Bronchial epithelial cell (primary cell): ENCODE measurements at regions not wholly inside any gene's neighbourhood (a gene's known extent, or its start where the extent isn't known, plus 50 kb on each side); places are given as distances from the start of the nearest gene placed in this dataset.

Experiments used
- DNase-seq: peaks from one replicate; pipeline ENCODE4 v3.0.0-alpha.2; 2010; ENCODE audit warnings: low read depth
- FAIRE-seq: peaks from 2 replicates; lab custom pipeline; 2011; peaks lifted over from hg19 to GRCh38; lab: Jason Lieb, UNC
- H3K27me3 ChIP-seq: 2 replicates; pipeline ENCODE4 v1.5.1; 2011; ENCODE audit warnings: low read length; ENCODE audit not compliant: control insufficient read depth, insufficient read depth
- H3K36me3 ChIP-seq: 2 replicates; pipeline ENCODE4 v1.5.1; 2011; ENCODE audit warnings: low read length; ENCODE audit not compliant: control insufficient read depth, insufficient read depth
- H3K4me3 ChIP-seq: 2 replicates; pipeline ENCODE4 v1.5.1; 2011; ENCODE audit warnings: mild to moderate bottlenecking, low read depth, low read length, control low read depth
- TF ChIP-seq, protein P1 (sequence below): IDR thresholded peaks from 2 replicates; pipeline ENCODE4 v1.5.1; 2011; ENCODE audit warnings: mild to moderate bottlenecking, moderate library complexity, low read length, control low read depth, inconsistent platforms; ENCODE audit not compliant: insufficient read depth, severe bottlenecking

DNA sequence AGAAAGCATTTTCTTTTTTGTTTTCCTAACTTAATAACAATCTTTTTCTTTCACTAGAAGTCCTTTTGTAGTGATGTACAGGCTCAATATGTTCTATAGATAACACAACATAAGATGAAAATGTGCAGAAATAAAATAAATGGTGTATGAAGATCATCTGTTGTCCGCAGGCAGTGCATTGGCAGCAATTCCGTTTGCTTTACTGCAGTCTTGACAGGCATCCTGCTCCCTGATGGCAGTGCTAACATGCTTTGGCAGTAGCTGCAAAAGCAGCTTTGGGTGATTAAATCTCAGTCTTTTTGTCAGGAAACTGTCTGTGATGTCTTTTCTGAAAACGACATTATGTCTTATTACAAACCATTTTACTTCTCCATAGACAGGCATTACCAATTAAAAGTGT, 131.4 kb downstream of the TRAM1L1 start:
- FAIRE-seq (no peak), DNase-seq (no peak)
- no peaks in the 10 kb centered on the region for H3K36me3 ChIP-seq
- no peaks in the 10 kb centered on the region for H3K27me3 ChIP-seq
- TF ChIP-seq, protein P1, sequence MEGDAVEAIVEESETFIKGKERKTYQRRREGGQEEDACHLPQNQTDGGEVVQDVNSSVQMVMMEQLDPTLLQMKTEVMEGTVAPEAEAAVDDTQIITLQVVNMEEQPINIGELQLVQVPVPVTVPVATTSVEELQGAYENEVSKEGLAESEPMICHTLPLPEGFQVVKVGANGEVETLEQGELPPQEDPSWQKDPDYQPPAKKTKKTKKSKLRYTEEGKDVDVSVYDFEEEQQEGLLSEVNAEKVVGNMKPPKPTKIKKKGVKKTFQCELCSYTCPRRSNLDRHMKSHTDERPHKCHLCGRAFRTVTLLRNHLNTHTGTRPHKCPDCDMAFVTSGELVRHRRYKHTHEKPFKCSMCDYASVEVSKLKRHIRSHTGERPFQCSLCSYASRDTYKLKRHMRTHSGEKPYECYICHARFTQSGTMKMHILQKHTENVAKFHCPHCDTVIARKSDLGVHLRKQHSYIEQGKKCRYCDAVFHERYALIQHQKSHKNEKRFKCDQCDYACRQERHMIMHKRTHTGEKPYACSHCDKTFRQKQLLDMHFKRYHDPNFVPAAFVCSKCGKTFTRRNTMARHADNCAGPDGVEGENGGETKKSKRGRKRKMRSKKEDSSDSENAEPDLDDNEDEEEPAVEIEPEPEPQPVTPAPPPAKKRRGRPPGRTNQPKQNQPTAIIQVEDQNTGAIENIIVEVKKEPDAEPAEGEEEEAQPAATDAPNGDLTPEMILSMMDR = no peak
- no peak overlapping the region for H3K4me3 ChIP-seq

DNA sequence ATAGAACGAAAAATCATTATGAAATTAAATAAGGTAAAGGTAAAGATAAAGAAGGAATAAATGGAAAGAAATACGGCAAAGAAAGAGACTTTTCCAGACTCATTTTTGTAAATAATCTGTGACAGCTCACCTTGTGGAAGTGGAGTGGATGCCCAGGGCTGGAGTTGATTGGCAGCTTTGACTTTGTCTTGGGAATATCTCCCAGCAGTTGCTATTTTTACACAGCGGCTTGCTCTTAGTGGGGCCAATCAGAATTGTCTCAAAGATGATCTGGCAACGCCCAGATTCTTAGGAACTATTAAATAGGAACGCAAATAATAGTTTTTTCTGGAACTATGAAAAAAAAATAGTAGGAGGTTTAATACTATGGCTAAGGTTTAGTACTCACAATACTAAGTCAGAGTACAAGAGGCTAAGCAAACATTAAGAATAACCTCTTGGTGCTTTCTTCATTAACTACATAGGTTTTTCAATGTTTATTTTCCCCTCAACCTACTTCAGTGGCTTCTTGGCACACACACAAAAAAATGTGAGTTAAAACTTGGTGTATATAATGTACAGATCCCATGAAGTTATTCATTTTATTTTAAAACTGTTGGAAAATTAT, 132.7 kb downstream of the TRAM1L1 start:
- DNase-seq (no peak), FAIRE-seq (no peak)
- no peak overlapping the region for H3K4me3 ChIP-seq
- TF ChIP-seq, protein P1 = no peak
- H3K36me3 ChIP-seq = no peaks in the 10 kb centered on the region
- H3K27me3 ChIP-seq = no peaks in the 10 kb centered on the region

DNA sequence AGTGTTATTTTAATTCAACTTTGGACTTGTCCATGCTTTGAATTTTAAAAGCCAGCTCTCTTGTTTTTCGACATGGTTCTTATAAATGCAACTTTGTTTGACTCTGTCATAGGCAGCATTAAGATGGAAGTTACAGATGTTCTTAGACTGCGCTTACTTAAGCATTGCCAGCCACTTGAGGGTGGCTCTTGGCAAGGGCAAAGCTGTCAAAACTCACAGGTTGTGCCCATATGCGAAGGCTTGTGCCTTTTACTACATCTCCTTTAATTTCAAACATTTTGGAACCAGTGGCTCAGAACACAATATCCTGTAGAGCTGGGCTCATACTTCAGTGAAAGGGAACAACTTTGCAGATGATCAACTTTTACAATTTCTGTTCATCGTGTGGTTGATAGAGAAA, 135.5 kb downstream of the TRAM1L1 start:
- no peak for DNase-seq
- H3K27me3 ChIP-seq = no peaks in the 10 kb centered on the region
- no peak overlapping the region for H3K4me3 ChIP-seq
- no peak for FAIRE-seq
- no peaks in the 10 kb centered on the region for H3K36me3 ChIP-seq
- TF ChIP-seq, protein P1 = no peak

DNA sequence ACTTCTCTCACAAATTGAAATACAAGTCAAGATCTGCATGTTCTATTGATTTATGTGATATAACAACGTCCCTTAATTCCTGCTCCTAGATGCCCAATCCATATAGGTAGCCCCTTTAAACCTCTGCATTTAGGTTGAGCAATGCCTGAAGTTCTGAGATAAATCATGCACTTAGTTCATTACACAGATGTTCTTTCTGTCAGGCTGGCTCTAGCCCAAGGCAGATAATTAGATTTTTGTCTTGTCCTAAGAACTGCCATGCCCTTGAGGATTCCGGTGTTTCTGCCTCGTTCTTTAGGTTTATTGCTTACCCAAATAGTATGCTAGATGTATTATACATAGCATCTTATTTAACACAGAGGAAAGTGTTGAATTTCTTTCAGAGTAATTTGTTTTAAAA, 143.1 kb downstream of the TRAM1L1 start:
- no peaks in the 10 kb centered on the region for H3K27me3 ChIP-seq
- no peaks in the 10 kb centered on the region for H3K36me3 ChIP-seq
- TF ChIP-seq, protein P1 = no peak
- FAIRE-seq (no peak), DNase-seq (no peak)
- H3K4me3 ChIP-seq = no peak overlapping the region

DNA sequence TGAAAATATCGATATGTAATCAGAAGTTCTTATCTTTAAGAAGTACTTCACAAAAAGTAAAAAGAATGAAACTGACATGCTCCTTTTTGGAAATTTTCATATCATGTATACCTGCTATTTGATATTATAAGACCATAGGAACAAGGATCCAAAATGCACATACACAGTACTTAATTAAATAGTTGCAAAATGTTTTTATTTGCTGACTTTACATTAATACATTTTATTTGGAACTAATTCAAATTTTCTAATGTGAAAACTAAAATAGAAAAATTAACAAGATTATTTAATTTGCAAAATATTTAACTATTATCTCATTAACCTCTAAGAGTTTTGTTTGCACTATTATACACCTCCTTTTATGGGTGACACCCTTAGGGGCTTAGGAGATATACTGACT, 155.0 kb downstream of the TRAM1L1 start:
- DNase-seq (no peak), FAIRE-seq (no peak)
- Histone ChIP-seq H3K27me3 (peaks cover 3% of the 10 kb centered on the region), H3K4me3 (no peak overlapping the region), H3K36me3 (no peaks in the 10 kb centered on the region)
- TF ChIP-seq, protein P1 = no peak
